ENCODE measurements at regions not wholly inside any gene's neighbourhood (a gene's known extent, or its start where the extent isn't known, plus 50 kb on each side); places are given as distances from the start of the nearest gene placed in this dataset.

DNA sequence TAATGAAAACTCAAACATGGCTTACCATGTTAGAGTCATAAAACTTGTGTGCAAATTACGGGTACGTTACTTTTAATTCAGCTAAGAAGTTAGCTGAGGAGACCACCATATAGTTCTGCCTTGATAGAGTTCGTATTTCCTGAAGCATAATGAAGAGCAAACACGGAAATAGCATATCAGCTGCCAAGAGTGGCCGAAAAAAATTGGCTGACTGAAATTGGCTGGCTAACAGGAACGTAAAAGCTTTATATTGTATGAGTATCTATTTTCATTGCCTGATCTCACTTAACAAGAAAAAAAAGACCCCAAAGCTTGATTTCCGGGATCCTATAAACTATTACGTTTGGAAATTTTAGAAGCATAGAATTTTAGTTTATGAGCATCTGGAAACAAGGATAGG is 1222.9 kb downstream of the ZPLD1 start:
- no peak overlapping the region for H3K4me3 ChIP-seq (replicated peaks; ENCODE audit: low read depth, low read length)
- TF ChIP-seq, protein P1, sequence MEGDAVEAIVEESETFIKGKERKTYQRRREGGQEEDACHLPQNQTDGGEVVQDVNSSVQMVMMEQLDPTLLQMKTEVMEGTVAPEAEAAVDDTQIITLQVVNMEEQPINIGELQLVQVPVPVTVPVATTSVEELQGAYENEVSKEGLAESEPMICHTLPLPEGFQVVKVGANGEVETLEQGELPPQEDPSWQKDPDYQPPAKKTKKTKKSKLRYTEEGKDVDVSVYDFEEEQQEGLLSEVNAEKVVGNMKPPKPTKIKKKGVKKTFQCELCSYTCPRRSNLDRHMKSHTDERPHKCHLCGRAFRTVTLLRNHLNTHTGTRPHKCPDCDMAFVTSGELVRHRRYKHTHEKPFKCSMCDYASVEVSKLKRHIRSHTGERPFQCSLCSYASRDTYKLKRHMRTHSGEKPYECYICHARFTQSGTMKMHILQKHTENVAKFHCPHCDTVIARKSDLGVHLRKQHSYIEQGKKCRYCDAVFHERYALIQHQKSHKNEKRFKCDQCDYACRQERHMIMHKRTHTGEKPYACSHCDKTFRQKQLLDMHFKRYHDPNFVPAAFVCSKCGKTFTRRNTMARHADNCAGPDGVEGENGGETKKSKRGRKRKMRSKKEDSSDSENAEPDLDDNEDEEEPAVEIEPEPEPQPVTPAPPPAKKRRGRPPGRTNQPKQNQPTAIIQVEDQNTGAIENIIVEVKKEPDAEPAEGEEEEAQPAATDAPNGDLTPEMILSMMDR (IDR thresholded peaks at IDR 0.05; ENCODE audit: low read depth, low read length, missing control alignments) = no peak
- DNase-seq (ENCODE audit: extremely low read depth, low read depth) = no peak

DNA sequence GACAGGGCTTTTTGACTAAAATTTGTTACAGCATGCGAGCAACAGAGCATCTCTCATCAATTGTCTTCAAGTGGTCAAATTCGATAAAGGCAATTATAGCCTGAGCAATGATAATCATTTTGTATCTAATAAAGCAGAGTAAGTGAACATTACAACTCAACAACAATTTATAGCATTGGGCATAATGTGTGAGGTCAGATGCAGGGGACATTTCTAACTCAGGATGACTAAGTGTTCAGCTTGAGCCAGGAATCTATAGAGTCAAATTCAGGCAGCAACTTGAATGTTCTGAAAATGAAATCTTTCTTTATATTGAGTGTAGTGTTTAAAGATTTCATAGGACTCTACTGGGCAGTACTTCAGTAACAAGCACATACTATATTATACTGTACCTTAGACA is 1226.0 kb downstream of the ZPLD1 start:
- TF ChIP-seq, protein P1 (IDR thresholded peaks at IDR 0.05; ENCODE audit: low read depth, low read length, missing control alignments) = no peak
- DNase-seq (ENCODE audit: extremely low read depth, low read depth) = no peak
- H3K4me3 ChIP-seq (replicated peaks; ENCODE audit: low read depth, low read length) = no peak overlapping the region

DNA sequence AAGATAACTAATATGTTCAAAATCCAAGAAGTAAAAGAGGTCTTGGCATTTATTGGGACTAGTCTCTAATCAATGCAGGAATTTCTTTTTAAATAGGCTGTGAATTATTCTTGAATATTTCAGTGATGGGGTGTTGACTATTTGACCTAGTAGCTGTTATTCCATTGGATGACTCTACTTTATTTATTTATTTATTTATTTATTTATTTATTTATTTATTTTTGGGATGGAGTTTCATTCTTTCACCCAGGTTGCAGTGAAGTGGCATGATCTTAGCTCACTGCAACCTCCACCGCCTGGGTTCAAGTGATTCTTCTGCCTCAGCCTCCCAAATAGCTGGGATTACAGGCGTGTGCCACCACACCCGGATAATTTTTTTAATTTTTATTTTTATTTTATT is 1227.8 kb downstream of the ZPLD1 start:
- TF ChIP-seq, protein P1 (IDR thresholded peaks at IDR 0.05; ENCODE audit: low read depth, low read length, missing control alignments) = no peak
- DNase-seq (ENCODE audit: extremely low read depth, low read depth) = no peak
- H3K4me3 ChIP-seq (replicated peaks; ENCODE audit: low read depth, low read length) = no peak overlapping the region

DNA sequence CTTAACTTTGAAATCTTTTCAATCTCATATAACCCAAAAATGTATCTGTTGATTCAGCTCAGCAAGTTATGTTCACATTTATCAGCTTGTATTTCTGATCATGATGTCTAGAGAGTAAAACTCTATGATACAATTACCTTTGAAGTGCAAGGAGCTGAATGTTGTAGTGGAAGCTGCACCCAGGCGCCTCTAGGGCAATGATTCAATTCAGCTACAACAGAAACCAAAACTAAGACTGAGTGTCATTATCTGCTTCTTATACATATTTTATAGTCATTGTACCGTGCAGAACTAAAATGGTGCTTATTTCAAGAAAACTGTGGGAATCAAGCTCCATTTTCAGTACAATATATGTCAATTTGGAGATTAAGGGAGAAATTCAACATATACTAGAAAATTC is 1237.5 kb downstream of the ZPLD1 start:
- DNase-seq (ENCODE audit: extremely low read depth, low read depth) = no peak
- TF ChIP-seq, protein P1 (IDR thresholded peaks at IDR 0.05; ENCODE audit: low read depth, low read length, missing control alignments) = no peak
- no peak overlapping the region for H3K4me3 ChIP-seq (replicated peaks; ENCODE audit: low read depth, low read length)

DNA sequence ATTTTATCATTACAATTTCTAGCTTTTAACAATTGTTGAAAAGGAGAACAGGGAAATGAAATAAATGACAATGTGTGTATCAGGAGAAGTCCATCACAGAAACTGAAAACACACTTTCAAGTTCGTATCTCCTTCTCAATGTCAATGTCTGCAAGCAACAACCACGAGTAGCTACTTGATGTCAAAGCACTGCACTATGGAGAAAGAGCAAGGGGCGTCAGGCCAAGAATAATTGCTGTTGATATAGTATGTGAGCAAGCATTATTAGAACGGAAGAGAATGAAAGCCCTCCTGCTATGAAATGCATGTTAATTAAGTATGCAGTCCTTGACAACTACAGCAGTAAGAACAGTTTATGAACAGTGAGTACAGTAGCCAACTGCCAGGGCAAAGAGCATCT is 1250.1 kb downstream of the ZPLD1 start:
- no peak for DNase-seq (ENCODE audit: extremely low read depth, low read depth)
- no peak overlapping the region for H3K4me3 ChIP-seq (replicated peaks; ENCODE audit: low read depth, low read length)
- TF ChIP-seq, protein P1 (IDR thresholded peaks at IDR 0.05; ENCODE audit: low read depth, low read length, missing control alignments) = no peak

DNA sequence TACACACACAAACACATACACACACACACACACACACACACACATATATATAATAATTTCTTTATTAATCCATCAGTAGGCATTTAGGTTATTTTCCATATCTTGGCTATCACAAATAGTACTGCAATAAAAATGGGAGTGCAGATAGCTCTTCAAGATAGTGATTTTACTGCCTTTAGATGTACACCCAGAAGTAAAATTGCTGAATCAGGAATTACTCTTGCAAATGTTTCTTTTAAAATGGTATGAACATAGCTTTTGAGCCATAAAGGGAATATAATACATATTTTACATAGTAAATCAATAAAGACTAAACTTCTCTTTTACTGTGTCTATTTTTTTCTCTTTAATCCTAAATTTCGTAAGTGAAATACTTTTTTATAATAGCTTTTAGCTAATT is 1251.1 kb downstream of the ZPLD1 start:
- no peak for DNase-seq (ENCODE audit: extremely low read depth, low read depth)
- TF ChIP-seq, protein P1 (IDR thresholded peaks at IDR 0.05; ENCODE audit: low read depth, low read length, missing control alignments) = no peak
- H3K4me3 ChIP-seq (replicated peaks; ENCODE audit: low read depth, low read length) = no peak overlapping the region

DNA sequence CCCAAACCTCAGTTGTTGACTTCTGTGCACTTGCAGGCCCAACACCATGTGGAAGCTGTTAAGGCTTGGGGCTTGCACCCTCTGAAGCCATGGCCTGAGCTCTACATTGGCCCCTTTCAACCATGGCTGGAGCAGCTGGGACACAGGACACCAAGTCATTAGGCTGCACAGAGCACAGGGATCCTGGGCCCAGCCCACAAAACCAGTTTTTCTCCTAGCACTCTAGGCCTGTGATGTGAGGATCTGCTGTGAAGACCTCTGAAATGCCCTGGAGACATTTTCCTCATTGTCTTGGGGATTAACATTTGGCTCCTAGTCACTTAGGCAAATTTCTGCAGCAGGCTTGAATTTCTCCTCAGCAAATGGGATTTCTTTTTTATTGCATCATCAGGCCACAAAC is 1255.7 kb downstream of the ZPLD1 start:
- DNase-seq (ENCODE audit: extremely low read depth, low read depth) = no peak

More for the DNA sequence above, 1255.7 kb downstream of the ZPLD1 start:
- TF ChIP-seq, protein P1 (IDR thresholded peaks at IDR 0.05; ENCODE audit: low read depth, low read length, missing control alignments) = no peak
- H3K4me3 ChIP-seq (replicated peaks; ENCODE audit: low read depth, low read length) = no peak overlapping the region

Data from HFF-Myc (cell line).